ENCODE measurements at regions not wholly inside any gene's neighbourhood (a gene's known extent, or its start where the extent isn't known, plus 50 kb on each side); places are given as distances from the start of the nearest gene placed in this dataset.
"Not testable (repeated sequence)": the region's sequence is repeated elsewhere in the genome, so short reads cannot be mapped to it uniquely, and the experiment has no call there.

DNA sequence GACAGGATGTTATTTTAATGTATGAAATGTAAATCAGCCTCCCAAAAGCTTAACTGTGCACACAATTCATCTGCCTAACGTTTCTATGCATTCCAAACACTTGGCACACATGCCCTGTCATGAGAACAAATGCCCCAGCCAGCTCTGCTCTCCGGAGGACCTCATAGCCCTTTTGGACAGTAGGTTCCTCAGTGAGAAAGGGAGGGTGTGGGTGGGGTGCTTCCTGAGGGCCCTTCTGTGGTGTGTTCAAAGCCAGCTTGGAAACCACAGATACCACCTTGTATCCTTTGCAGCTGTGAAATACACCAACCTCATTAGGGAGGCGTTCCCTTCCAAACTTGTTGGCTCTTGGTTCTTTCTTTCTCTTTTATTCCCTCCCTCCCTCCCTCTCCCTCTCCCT, 102.2 kb upstream of the ASB18 start:
- FAIRE-seq (peak; percentile 68), DNase-seq (ENCODE audit: extremely low spot score, insufficient read length, low read depth) (no peak)

DNA sequence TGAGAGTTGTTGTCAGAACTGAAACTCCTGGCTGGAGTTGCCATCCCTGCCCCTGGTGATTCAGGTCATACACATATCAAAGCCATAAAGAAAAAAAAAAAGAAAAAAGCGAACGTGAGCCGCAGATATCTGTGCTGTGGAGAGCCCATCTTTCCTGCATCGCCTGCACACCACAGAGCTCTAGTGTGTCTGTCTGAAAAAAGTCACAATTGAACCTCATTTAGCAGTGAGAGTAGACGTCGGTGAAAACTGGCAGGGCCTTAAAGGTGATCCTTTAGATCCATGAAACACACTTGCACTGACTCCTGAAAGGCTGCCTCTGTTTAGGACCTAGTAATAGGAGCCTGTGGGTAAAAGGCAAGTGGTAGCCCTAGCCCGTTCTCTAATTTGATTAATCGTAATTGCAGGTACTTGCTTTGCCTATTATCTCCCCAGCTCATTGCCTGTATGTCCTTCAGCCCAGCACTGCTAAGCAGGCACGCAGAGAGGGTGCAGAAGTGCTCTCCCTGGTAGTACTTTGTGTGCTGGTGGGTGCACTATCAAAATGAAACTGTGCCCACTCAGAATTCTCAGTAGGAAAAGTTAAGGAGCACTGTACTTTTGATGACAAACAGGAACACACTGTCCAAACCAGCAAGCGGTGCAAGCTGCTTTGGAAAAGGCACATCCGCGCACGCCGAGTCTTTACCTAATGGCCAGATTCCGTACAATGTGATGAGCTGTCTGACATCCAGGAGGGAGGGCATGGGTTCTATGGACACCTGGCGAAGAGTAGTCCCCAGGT, 103.5 kb upstream of the ASB18 start:
- DNase-seq (ENCODE audit: extremely low spot score, insufficient read length, low read depth) (no peak), FAIRE-seq (no peak)

DNA sequence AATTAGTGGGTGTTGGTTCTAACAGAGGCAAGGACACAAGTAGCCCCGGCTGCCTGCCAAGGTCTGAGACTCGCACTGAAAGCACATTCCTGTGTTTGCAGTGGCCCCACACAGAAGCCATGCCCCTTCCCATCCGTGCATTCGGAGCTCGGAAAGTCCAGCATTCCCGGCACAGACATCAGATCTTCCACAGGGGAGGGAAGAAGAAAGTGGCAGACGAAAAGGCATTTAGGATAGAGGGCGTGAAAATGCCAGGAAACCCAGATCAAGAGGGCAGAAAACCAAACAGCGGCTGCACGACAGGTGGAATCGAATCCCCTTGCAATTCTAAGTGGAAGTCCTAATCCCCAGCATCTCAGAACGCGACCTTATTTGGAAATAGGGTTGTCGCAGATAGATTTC, 105.5 kb upstream of the ASB18 start:
- no peak for DNase-seq (ENCODE audit: extremely low spot score, insufficient read length, low read depth)

DNA sequence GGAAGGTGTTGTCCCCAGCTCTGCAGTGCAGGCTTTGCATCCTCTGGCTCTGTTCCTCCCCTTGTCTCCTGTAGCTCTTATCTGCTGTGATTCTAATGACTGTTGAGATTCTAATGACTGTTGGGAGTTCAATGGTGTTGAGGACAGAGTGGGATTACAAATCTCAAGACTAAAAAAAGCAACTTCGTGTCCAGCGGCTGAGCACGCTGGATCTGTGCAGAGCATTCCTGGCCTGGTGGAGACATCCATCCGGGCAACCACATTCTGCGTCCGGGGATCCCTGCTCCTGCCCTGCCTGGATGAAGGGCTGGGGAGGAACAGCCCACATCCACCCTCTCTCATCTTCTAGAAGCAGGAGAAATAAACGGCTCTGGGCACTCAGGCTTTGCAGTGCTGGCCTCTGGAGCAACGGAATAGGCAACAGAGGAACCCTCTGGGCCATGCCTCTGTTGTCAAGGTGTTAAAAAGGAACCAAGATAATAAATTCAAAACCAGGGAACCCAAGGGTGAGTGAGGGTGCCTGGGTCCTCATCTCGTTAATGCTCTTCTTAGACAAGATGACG, 106.7 kb upstream of the ASB18 start:
- no peak for FAIRE-seq
- no peak for DNase-seq (ENCODE audit: extremely low spot score, insufficient read length, low read depth)

More for the DNA sequence above, 105.5 kb upstream of the ASB18 start:
- FAIRE-seq = no peak

DNA sequence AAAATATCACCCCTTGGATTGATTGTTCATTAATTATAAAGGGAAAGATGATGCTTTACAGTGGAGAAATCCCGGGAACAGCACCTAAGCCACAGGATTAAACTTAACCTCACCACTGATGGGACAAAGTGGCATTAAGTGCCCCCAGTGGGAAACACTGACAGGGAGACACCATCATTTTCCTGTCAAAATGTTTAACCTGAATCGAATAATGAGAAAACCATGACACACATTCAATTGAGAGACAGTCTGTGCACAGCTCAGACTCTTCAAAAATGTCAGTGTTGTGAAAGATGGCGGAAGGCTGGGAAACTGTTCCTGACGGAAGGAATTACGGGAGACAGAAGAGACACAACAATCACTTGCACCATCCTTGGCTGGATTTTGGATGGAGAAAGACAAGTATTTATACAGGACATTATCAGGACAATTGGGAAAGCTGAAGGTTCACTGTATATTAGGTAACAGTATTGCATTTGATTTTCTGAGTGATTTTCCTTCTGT, 111.8 kb upstream of the ASB18 start:
- no peak for DNase-seq (ENCODE audit: extremely low spot score, insufficient read length, low read depth)
- FAIRE-seq = no peak

DNA sequence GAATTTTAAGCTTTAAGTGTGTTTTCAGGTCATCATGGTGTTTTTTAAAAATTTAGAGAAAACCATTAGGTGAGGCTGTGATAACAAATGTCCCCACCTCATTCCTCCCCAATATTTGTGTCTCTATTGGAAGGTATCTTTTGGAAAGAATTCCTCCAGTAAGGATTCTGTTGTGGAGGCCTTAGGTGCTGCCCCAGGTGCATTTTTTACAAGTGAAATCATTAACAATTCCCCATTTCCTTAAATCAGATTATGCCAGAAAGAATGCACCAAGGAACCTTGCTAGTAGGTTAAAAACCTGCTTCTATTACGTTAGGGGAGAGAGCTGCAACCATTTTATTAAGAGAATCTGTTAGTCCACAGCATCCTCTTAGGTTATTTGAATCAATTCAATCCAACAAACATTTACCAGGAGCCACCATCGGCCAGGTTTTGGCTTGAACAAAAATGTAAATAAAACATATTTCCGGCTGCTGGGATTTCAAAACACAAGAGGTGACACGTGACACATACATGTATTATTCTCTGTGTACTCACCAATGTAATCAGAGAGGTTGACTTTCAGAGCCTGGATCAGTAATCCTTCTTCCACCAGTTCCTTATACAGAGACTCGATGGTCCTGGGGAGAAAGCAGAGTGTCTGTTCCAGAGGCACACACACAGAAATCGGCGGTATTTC, 112.5 kb upstream of the ASB18 start:
- FAIRE-seq (no peak), DNase-seq (ENCODE audit: extremely low spot score, insufficient read length, low read depth) (no peak)

DNA sequence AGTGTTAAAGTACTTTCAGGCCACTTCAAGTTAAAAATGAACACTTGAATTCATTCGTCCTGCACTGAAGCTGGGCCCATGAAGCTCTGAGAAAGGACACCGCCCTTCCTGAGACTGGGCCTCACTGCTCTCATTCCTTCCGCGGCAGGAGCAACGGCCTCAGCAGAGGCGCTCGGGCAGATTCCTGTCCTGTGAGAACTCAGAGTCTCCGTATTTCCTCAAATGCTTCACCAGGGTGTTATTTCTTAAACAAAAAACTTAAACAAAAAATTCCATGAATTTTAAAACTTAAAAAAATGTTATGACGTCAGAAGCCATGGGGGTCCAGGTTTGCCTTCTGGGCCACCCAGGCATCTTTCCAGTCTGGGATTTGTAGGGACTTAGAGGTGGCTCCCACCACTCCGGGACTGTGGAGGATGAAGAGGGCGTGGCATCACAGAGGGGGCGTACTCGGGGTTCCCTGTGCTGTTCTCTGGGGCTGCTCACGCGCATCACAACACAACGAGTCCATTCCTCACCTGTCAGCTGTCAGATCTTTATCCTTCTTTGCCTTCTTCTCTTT, 115.9 kb upstream of the ASB18 start:
- FAIRE-seq = no peak
- no peak for DNase-seq (ENCODE audit: extremely low spot score, insufficient read length, low read depth)

DNA sequence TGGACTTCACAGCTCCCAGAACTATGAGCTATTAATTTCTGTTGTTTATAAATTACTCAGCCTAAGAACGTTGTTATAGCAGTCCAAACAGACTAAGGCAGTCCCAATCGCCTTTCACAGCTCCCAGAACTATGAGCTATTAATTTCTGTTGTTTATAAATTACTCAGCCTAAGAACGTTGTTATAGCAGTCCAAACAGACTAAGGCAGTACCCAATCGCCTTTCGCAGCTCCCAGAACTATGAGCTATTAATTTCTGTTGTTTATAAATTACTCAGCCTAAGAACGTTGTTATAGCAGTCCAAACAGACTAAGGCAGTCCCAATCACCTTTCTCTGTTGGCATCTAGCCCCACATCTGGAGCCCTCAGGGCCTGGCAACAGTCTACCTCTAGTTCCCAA, 117.0 kb upstream of the ASB18 start:
- DNase-seq (ENCODE audit: extremely low spot score, insufficient read length, low read depth) = not testable (repeated sequence)

DNA sequence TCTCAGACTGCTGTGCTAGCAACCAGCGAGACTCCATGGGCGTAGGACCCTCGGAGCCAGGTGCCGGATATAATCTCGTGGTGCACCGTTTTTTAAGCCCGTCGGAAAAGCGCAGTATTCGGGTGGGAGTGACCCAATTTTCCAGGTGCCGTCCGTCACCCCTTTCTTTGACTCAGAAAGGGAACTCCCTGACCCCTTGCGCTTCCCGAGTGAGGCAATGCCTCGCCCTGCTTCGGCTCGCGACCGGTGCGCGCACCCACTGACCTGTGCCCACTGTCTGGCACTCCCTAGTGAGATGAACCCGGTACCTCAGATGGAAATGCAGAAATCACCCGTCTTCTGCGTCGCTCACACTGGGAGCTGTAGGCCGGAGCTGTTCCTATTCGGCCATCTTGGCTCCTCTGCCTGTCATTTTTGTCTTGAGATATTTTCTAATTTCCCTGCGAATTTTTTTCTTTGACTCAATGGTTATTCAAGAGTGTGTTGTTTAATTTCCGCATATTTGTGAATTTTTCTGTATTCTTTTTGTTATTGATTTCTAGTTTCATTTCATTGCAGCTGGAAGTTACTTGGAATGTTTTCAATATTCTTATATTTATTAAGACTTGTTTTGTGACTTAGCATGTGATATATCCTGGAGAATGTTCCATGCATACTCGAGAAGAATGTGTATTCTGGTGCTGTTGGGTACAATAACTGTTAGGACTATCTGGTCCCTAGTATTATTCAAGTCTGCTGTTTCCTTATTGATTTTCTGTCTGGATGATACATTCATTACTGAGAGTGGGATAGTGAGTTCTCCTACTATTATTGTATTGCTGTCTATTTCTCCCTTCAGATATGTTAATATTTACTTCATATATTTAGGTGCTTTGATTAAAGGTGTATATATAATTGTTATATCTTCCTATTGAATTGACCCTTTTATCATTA, 125.3 kb upstream of the ASB18 start:
- DNase-seq (ENCODE audit: extremely low spot score, insufficient read length, low read depth); FAIRE-seq: not testable (repeated sequence)

More for the DNA sequence above, 117.0 kb upstream of the ASB18 start:
- FAIRE-seq = not testable (repeated sequence)

DNA sequence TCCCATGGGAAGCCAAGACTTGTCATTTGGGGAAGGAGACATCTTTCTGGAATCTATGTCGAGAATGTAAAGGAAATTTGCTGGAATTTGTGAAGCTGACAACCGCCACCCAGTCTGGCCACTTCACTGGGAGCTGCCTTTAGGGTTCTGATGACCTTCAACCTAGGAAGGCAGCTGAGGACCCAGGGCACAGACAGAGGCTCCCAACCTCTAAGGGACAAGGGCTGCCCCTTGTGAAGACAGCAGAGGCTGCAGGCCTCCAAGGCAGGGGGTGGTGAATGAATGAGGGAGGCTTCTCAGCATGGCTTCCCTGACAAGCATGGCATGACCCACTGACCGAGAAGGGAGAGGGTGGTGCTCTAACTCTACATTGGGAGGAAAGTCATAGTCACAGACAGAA, 128.9 kb upstream of the ASB18 start:
- no peak for FAIRE-seq
- no peak for DNase-seq (ENCODE audit: extremely low spot score, insufficient read length, low read depth)

DNA sequence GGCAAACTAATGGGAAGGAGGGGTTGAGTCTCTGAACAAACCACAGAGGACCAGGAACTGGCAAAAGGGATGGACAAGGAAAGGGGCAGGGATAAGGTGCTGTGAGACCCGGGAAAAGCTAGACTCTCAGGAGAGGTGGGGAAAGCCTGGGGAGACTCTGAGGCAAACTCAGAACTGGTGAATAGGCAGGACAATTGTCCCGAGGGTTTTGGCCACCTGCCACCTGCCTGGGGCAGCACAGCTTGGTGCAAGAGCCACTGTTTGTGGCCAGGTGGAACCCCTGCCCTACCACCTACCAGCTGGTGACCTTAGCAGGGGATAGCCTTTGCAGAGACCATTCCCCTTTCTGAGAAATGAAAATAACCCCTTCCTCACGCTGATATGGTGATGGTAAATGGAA, 129.4 kb upstream of the ASB18 start:
- no peak for DNase-seq (ENCODE audit: extremely low spot score, insufficient read length, low read depth)
- no peak for FAIRE-seq

DNA sequence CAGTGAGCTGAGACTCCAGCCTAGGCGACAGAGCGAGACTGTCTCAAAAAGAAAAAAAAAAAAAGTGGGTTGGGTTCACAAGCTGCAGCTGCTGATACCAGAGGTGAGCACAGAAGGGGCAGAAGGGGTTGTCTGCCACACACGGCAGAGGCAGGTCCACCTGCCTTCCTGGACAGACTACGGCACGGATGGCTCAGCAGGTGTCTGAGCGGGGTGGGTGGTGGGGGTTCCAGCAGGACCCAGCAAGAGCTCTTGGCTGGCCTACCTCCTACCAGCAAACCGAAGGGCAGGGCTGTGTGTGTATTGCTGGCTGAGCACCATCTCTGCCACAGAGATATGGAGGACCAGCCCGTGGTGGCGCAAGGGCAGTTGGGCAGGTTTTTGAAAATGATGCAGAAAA, 130.4 kb upstream of the ASB18 start:
- DNase-seq (ENCODE audit: extremely low spot score, insufficient read length, low read depth) = no peak
- no peak for FAIRE-seq

DNA sequence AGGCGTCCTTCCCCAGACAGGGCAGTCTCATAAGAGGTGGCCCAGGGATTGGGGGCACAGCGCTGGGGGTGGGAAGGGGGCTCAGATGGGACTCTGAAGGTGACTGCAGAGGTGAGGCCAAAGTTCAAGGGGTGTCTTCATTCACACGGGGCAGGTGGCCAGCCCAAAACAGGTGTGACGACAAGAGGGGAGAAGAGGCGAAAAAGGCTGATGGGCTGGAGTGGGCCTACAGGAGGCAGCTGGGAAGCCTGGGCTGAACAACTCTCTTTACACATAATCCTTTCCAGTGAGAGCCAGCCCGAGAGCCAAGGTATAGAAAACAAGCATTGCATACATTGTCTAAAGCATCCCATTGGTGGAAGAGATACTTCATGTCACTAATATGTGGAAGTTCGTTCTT, 130.9 kb upstream of the ASB18 start:
- FAIRE-seq = no peak
- no peak for DNase-seq (ENCODE audit: extremely low spot score, insufficient read length, low read depth)

DNA sequence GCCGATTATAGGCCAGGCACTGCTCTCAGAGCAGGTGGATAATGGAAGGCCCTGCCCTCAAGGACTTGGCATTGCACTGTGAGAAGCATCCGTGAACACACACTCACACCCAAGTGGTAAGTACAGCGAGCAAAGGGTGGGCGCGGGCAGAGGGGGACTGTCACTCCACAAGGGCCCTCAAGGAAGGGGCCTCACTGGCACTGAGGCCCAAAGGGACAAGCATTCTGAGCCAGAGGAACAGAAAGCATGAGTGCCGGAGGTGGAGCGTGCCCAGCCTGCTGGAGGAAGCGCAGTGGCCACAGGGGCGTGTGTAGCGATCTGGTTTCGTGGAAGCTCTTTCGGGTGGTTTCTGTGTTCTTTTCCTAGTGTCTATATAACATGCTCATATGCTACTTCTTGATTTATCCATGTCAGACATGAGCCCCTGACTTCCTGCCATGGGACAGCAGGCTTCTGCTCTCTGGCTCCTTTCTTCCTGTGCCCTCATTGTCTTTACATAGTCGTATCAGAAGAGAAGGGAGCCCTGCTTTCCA, 132.7 kb upstream of the ASB18 start:
- DNase-seq (ENCODE audit: extremely low spot score, insufficient read length, low read depth) = no peak
- no peak for FAIRE-seq

DNA sequence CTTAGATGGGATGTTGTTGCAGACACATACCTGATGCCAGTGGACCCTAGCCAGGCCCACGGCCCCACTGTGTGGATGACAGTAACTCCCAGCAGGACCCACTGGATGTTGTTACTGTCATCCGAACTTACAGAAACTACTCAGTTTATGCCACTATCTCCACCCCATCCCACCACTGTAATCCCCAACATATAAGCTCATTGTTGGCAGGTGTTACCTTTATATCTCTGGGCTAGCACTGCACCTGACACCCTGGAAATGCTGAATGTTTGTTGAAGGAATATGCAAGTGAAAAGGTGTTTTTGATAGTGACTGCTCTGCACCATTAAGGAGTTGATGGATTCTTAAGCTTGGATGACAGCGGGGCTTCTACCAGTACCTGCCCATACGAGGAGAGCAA, 133.5 kb upstream of the ASB18 start:
- FAIRE-seq = no peak
- DNase-seq (ENCODE audit: extremely low spot score, insufficient read length, low read depth) = no peak

DNA sequence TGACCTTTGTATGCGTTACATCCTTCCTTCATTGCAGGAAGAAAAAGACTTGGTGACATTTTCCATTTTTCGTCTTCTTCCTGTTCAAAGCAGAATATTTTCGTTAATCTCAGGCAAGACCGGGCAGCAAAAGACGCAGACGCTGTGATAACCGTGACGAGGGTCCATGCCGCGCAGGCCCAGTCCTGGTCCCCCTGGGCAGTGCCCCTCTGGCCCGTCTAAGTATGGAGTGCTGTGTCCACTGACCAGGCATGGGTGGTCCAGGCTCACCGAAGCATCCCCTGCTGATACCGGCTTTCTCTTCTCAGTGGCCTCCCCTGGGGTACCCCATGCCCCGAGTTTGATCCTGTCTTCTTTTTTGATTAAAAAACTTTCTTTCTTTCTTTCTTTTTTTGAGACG, 135.2 kb upstream of the ASB18 start:
- FAIRE-seq (no peak), DNase-seq (ENCODE audit: extremely low spot score, insufficient read length, low read depth) (no peak)

DNA sequence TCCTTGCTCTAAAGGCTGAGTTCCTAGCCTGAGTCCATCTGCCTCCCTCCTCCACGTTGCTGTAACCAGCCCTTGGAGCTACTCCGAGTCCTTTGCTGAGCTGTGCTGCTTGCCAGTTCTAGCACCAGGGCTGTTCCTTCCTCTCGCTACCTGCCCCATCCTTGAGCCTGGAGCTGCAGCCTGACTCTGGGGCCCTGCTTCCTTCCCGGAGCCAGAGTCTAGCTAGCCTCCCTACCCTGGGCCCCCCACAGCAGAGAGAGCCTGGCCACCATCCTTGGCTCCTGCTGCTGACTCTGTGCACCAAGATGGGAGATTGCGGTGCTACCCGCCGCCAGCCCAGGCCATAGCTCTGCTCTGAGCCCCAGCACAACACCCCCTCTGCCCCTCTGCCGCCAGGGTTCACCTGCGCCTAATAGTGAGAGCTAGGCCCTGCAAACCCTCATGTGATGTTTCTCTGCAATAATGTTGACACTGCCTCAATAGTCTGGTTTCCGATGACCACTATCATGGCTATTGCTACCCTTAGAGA, 135.9 kb upstream of the ASB18 start:
- no peak for DNase-seq (ENCODE audit: extremely low spot score, insufficient read length, low read depth)
- no peak for FAIRE-seq

DNA sequence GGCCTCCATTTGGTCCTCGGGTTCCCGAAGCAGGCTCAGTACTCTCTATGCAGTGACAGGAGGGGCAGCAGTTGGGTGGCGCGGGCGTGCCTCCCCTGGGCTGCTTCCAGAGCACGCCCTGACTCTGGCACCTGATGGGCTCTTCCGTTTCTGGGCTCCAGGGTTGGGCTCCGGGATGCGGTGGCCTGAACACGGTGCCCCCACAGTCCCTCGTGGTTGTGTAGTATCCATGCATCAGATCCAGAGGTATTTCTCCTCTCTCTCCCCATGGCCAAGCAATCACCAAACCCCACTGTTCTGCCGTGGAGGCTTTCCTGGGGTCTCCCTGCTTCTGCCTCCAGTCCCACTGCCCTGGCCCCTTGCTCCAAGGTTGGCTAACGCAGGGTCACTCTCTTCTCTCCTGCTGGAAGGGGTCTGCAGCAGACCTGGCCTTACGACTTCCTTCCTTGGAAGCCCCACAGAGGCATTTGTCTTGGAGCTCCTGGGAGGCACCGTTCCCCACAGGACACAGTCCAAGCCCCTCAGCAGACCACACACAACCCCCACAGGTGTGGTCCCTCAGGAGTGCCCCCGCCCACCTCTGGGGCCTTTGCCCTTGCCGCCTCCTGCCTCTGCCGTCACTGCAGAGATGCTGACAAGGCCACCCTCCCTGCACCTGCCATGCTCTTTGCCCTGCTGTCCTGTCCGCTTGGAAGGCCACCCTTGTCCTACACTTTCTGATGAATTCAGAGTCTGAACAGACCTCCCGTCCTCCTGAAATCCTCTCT, 136.6 kb upstream of the ASB18 start:
- no peak for FAIRE-seq
- DNase-seq (ENCODE audit: extremely low spot score, insufficient read length, low read depth) = no peak
